ENCODE measurements at regions not wholly inside any gene's neighbourhood (a gene's known extent, or its start where the extent isn't known, plus 50 kb on each side); places are given as distances from the start of the nearest gene placed in this dataset.
"Not testable (repeated sequence)": the region's sequence is repeated elsewhere in the genome, so short reads cannot be mapped to it uniquely, and the experiment has no call there.

GRCh38 chr15:44817797-44818196 lies 81.5 kb downstream of the TRIM69 start:
- not testable (repeated sequence) for H3K27me3 Mint-ChIP-seq (ENCODE audit: unreplicated experiment)

GRCh38 chr15:44819331-44819987 lies 83.1 kb downstream of the TRIM69 start:
- H3K4me1 Mint-ChIP-seq (ENCODE audit: unreplicated experiment); H3K36me3 Mint-ChIP-seq (ENCODE audit: low read depth, unreplicated experiment): not testable (repeated sequence)

More at GRCh38 chr15:44817797-44818196, 81.5 kb downstream of the TRIM69 start:
- not testable (repeated sequence) for H3K4me3 Mint-ChIP-seq (ENCODE audit: unreplicated experiment); DNase-seq (ENCODE audit: low spot score); H3K4me1 Mint-ChIP-seq (ENCODE audit: unreplicated experiment); H3K9me3 Mint-ChIP-seq (ENCODE audit: unreplicated experiment); H3K36me3 Mint-ChIP-seq (ENCODE audit: low read depth, unreplicated experiment); H3K27ac Mint-ChIP-seq (ENCODE audit: unreplicated experiment)

GRCh38 chr15:44820535-44820934 lies 84.2 kb downstream of the TRIM69 start:
- not testable (repeated sequence) for H3K4me3 Mint-ChIP-seq (ENCODE audit: unreplicated experiment); H3K27me3 Mint-ChIP-seq (ENCODE audit: unreplicated experiment); DNase-seq (ENCODE audit: low spot score); H3K9me3 Mint-ChIP-seq (ENCODE audit: unreplicated experiment); H3K36me3 Mint-ChIP-seq (ENCODE audit: low read depth, unreplicated experiment); H3K4me1 Mint-ChIP-seq (ENCODE audit: unreplicated experiment); H3K27ac Mint-ChIP-seq (ENCODE audit: unreplicated experiment)

More at GRCh38 chr15:44819331-44819987, 83.1 kb downstream of the TRIM69 start:
- DNase-seq (ENCODE audit: low spot score); H3K27ac Mint-ChIP-seq (ENCODE audit: unreplicated experiment); H3K9me3 Mint-ChIP-seq (ENCODE audit: unreplicated experiment); H3K27me3 Mint-ChIP-seq (ENCODE audit: unreplicated experiment); H3K4me3 Mint-ChIP-seq (ENCODE audit: unreplicated experiment): not testable (repeated sequence)

GRCh38 chr15:44820967-44821366 lies 84.6 kb downstream of the TRIM69 start:
- H3K27me3 Mint-ChIP-seq (ENCODE audit: unreplicated experiment); H3K36me3 Mint-ChIP-seq (ENCODE audit: low read depth, unreplicated experiment); H3K4me1 Mint-ChIP-seq (ENCODE audit: unreplicated experiment); H3K27ac Mint-ChIP-seq (ENCODE audit: unreplicated experiment); H3K9me3 Mint-ChIP-seq (ENCODE audit: unreplicated experiment); H3K4me3 Mint-ChIP-seq (ENCODE audit: unreplicated experiment); DNase-seq (ENCODE audit: low spot score): not testable (repeated sequence)

- H3K9me3 Mint-ChIP-seq (ENCODE audit: unreplicated experiment); H3K4me1 Mint-ChIP-seq (ENCODE audit: unreplicated experiment); H3K27ac Mint-ChIP-seq (ENCODE audit: unreplicated experiment); H3K36me3 Mint-ChIP-seq (ENCODE audit: low read depth, unreplicated experiment); DNase-seq (ENCODE audit: low spot score); H3K27me3 Mint-ChIP-seq (ENCODE audit: unreplicated experiment); H3K4me3 Mint-ChIP-seq (ENCODE audit: unreplicated experiment): not testable (repeated sequence)
Observed at GRCh38 chr15:44824277-44825145, 88.2 kb downstream of the TRIM69 start.

GRCh38 chr15:44826583-44826982 lies 90.3 kb downstream of the TRIM69 start:
- H3K27ac Mint-ChIP-seq (ENCODE audit: unreplicated experiment); H3K9me3 Mint-ChIP-seq (ENCODE audit: unreplicated experiment); H3K36me3 Mint-ChIP-seq (ENCODE audit: low read depth, unreplicated experiment); H3K4me3 Mint-ChIP-seq (ENCODE audit: unreplicated experiment); H3K27me3 Mint-ChIP-seq (ENCODE audit: unreplicated experiment); DNase-seq (ENCODE audit: low spot score): not testable (repeated sequence)
- H3K4me1 Mint-ChIP-seq (ENCODE audit: unreplicated experiment), result peaks cover 13% of the 10 kb centered on the region

- H3K4me3 Mint-ChIP-seq (ENCODE audit: unreplicated experiment); H3K27ac Mint-ChIP-seq (ENCODE audit: unreplicated experiment); DNase-seq (ENCODE audit: low spot score); H3K27me3 Mint-ChIP-seq (ENCODE audit: unreplicated experiment); H3K9me3 Mint-ChIP-seq (ENCODE audit: unreplicated experiment); H3K36me3 Mint-ChIP-seq (ENCODE audit: low read depth, unreplicated experiment): not testable (repeated sequence)
- peaks cover 19% of the 10 kb centered on the region for H3K4me1 Mint-ChIP-seq (ENCODE audit: unreplicated experiment)
Observed at GRCh38 chr15:44828229-44828914, 92.0 kb downstream of the TRIM69 start.

GRCh38 chr15:44829150-44829549 lies 92.8 kb downstream of the TRIM69 start:
- not testable (repeated sequence) for H3K27me3 Mint-ChIP-seq (ENCODE audit: unreplicated experiment); H3K9me3 Mint-ChIP-seq (ENCODE audit: unreplicated experiment); DNase-seq (ENCODE audit: low spot score); H3K27ac Mint-ChIP-seq (ENCODE audit: unreplicated experiment); H3K36me3 Mint-ChIP-seq (ENCODE audit: low read depth, unreplicated experiment); H3K4me3 Mint-ChIP-seq (ENCODE audit: unreplicated experiment)
- peaks cover 19% of the 10 kb centered on the region for H3K4me1 Mint-ChIP-seq (ENCODE audit: unreplicated experiment)

- not testable (repeated sequence) for H3K27me3 Mint-ChIP-seq (ENCODE audit: unreplicated experiment); H3K4me3 Mint-ChIP-seq (ENCODE audit: unreplicated experiment); H3K9me3 Mint-ChIP-seq (ENCODE audit: unreplicated experiment); DNase-seq (ENCODE audit: low spot score); H3K36me3 Mint-ChIP-seq (ENCODE audit: low read depth, unreplicated experiment)
- H3K27ac Mint-ChIP-seq (ENCODE audit: unreplicated experiment), result peak overlapping the region; percentile 93
- peaks cover 19% of the 10 kb centered on the region for H3K4me1 Mint-ChIP-seq (ENCODE audit: unreplicated experiment)
Observed at GRCh38 chr15:44830692-44831408, 94.5 kb downstream of the TRIM69 start.

- H3K27ac Mint-ChIP-seq (ENCODE audit: unreplicated experiment), result peak overlapping the region; percentile 93
Observed at GRCh38 chr15:44831409-44831741, 95.0 kb downstream of the TRIM69 start.

GRCh38 chr15:44832133-44832532 lies 95.8 kb downstream of the TRIM69 start:
- H3K9me3 Mint-ChIP-seq (ENCODE audit: unreplicated experiment); DNase-seq (ENCODE audit: low spot score); H3K27me3 Mint-ChIP-seq (ENCODE audit: unreplicated experiment); H3K4me3 Mint-ChIP-seq (ENCODE audit: unreplicated experiment); H3K36me3 Mint-ChIP-seq (ENCODE audit: low read depth, unreplicated experiment): not testable (repeated sequence)
- Mint-ChIP-seq H3K27ac (ENCODE audit: unreplicated experiment) (peak overlapping the region; percentile 37), H3K4me1 (ENCODE audit: unreplicated experiment) (peaks cover 26% of the 10 kb centered on the region)

More at GRCh38 chr15:44831409-44831741, 95.0 kb downstream of the TRIM69 start:
- not testable (repeated sequence) for H3K36me3 Mint-ChIP-seq (ENCODE audit: low read depth, unreplicated experiment); H3K27me3 Mint-ChIP-seq (ENCODE audit: unreplicated experiment); H3K9me3 Mint-ChIP-seq (ENCODE audit: unreplicated experiment); DNase-seq (ENCODE audit: low spot score); H3K4me3 Mint-ChIP-seq (ENCODE audit: unreplicated experiment)
- peaks cover 24% of the 10 kb centered on the region for H3K4me1 Mint-ChIP-seq (ENCODE audit: unreplicated experiment)

Data from endothelial cell (in vitro differentiated cells).